Gastroesophageal sphincter (tissue), 4 donors: ENCODE measurements at regions not wholly inside any gene's neighbourhood (a gene's known extent, or its start where the extent isn't known, plus 50 kb on each side); places are given as distances from the start of the nearest gene placed in this dataset.

Experiments used
- ATAC-seq: fragments of 150-250 bp; one replicate; pipeline ENCODE4 v1.9.1; 2016; ENCODE audit warnings: mild to moderate bottlenecking, moderate library complexity
- H3K27ac ChIP-seq, 4 donors: fragments of 200-600 bp; sonication (generic) in 3 of 4; 1 replicate in 3 of 4; 2 replicates in 1 of 4; pipeline ENCODE4 v1.5.1; 2016 to 2019
- H3K27me3 ChIP-seq: fragments of 200-600 bp; sonication (generic); one replicate; pipeline ENCODE4 v1.5.1; 2019
- H3K36me3 ChIP-seq, 2 donors: fragments of 200-600 bp; sonication (generic); one replicate each; pipeline ENCODE4 v1.5.1; 2019; ENCODE audit warnings: control low read depth in 1 of 2
- H3K4me1 ChIP-seq, 3 donors: fragments of 200-600 bp; sonication (generic); 1 replicate in 2 of 3; 2 replicates in 1 of 3; pipeline ENCODE4 v1.5.1; 2016 to 2019; ENCODE audit warnings: control low read depth in 2 of 3
- H3K4me3 ChIP-seq, 2 donors: fragments of 200-600 bp; sonication (generic); one replicate each; pipeline ENCODE4 v1.5.1; 2019; ENCODE audit warnings: mild to moderate bottlenecking in 1 of 2, moderate library complexity in 1 of 2
- H3K9me3 ChIP-seq, 3 donors: fragments of 200-600 bp; sonication (generic); one replicate each; pipeline ENCODE4 v1.5.1; 2017 to 2019; ENCODE audit warnings: control low read depth in 2 of 3
- CTCF ChIP-seq, 4 experiments: fragments of 200-600 bp in 2 of 4; fragments of 450-650 bp in 2 of 4; sonication (generic) in 1 of 4; IDR thresholded peaks; one replicate each; pipeline ENCODE4 v1.5.1; 2017 to 2019; ENCODE audit warnings: antibody characterized with exemption in 4 of 4, mild to moderate bottlenecking in 2 of 4, moderate library complexity in 2 of 4
- EP300 ChIP-seq: sonication (generic); formaldehyde crosslinking; IDR thresholded peaks from one replicate; pipeline ENCODE4 v1.6.1; 2017; ENCODE audit warnings: antibody characterized with exemption, mild to moderate bottlenecking
- POLR2A ChIP-seq, 2 donors: fragments of 450-650 bp; IDR thresholded peaks; one replicate each; pipeline ENCODE4 v1.6.1; 2017; ENCODE audit warnings: antibody characterized with exemption in 2 of 2, mild to moderate bottlenecking in 2 of 2, moderate library complexity in 1 of 2
- POLR2AphosphoS5 ChIP-seq: sonication (generic); formaldehyde crosslinking; IDR thresholded peaks from one replicate; pipeline ENCODE4 v1.6.1; 2017; ENCODE audit warnings: antibody characterized with exemption
- WGBS, 2 donors: methylation state at CpG; one replicate each; pipeline ENCODE4 v1.1.5; 2018; ENCODE audit warnings: low coverage in 1 of 2; 5-methylcytosine and 5-hydroxymethylcytosine counted together

- Histone ChIP-seq H3K27me3 (no peaks in the 10 kb centered on the region), H3K4me1 (no peaks in the 10 kb centered on the region), H3K4me3 (no peak overlapping the region), H3K9me3 (peaks cover 0 to 5% (median 0%) of the 10 kb centered on the region in 3 donors), H3K36me3 (no peaks in the 10 kb centered on the region), H3K27ac (no peak overlapping the region)
- ATAC-seq, result no peak
- TF ChIP-seq CTCF (IDR thresholded peaks at IDR 0.05) (no peak), POLR2A (IDR thresholded peaks at IDR 0.05) (no peak), POLR2AphosphoS5 (no peak), EP300 (no peak)
- 29 to 44% methylated on average over 2 of the region's 2 CpGs for WGBS, 2 donors
Measured at GRCh38 chr1:181949500-181949899, 112.0 kb downstream of the ZNF648 start.

- ATAC-seq, result no peak
- Histone ChIP-seq H3K27me3 (no peaks in the 10 kb centered on the region), H3K4me1 (no peaks in the 10 kb centered on the region), H3K4me3 (no peak overlapping the region), H3K27ac (no peak overlapping the region), H3K9me3 (no peaks in the 10 kb centered on the region), H3K36me3 (no peaks in the 10 kb centered on the region)
- no peak for TF ChIP-seq POLR2AphosphoS5
- TF ChIP-seq CTCF (IDR thresholded peaks at IDR 0.05), result no peak
- no peak for TF ChIP-seq POLR2A (IDR thresholded peaks at IDR 0.05)
- TF ChIP-seq EP300, result no peak
- 17% methylated on average over 1 of the region's 1 CpG; no CpG with 5 or more reads in 1 of the 2 donors for WGBS, 2 donors
Measured at GRCh38 chr1:181948372-181948771, 113.1 kb downstream of the ZNF648 start.

- TF ChIP-seq POLR2A (IDR thresholded peaks at IDR 0.05) (no peak), POLR2AphosphoS5 (no peak), CTCF (IDR thresholded peaks at IDR 0.05) (no peak), EP300 (no peak)
- H3K9me3 ChIP-seq, result no peaks in the 10 kb centered on the region
- no peak for ATAC-seq
- H3K4me1 ChIP-seq, result no peaks in the 10 kb centered on the region
- no peak overlapping the region for H3K27ac ChIP-seq
- no peaks in the 10 kb centered on the region for H3K36me3 ChIP-seq
- WGBS, 2 donors, result 60 to 83% methylated on average over 1 of the region's 1 CpG
- no peaks in the 10 kb centered on the region for H3K27me3 ChIP-seq
- H3K4me3 ChIP-seq, result no peak overlapping the region
Measured at GRCh38 chr1:181947441-181947840, 114.1 kb downstream of the ZNF648 start.

- Histone ChIP-seq H3K27ac (no peak overlapping the region), H3K4me1 (no peaks in the 10 kb centered on the region), H3K36me3 (no peaks in the 10 kb centered on the region), H3K9me3 (no peaks in the 10 kb centered on the region), H3K4me3 (no peak overlapping the region), H3K27me3 (no peaks in the 10 kb centered on the region)
- ATAC-seq, result no peak
- TF ChIP-seq EP300 (no peak), POLR2AphosphoS5 (no peak), CTCF (IDR thresholded peaks at IDR 0.05) (peak in 2 of 4 experiments; percentile 14 to 46), POLR2A (IDR thresholded peaks at IDR 0.05) (no peak)
- 22 to 33% methylated on average over 5 to 9 of the region's 9 CpGs for WGBS, 2 donors
Measured at GRCh38 chr1:181936768-181937581, 124.5 kb downstream of the ZNF648 start.

- no peak for TF ChIP-seq POLR2AphosphoS5
- TF ChIP-seq CTCF (IDR thresholded peaks at IDR 0.05), result no peak
- no peak for TF ChIP-seq EP300
- no peak for TF ChIP-seq POLR2A (IDR thresholded peaks at IDR 0.05)
- Histone ChIP-seq H3K9me3 (no peaks in the 10 kb centered on the region), H3K4me3 (no peak overlapping the region), H3K27me3 (no peaks in the 10 kb centered on the region), H3K27ac (no peak overlapping the region), H3K4me1 (no peaks in the 10 kb centered on the region), H3K36me3 (no peaks in the 10 kb centered on the region)
- WGBS, 2 donors, result 100% methylated on average over 2 of the region's 2 CpGs; no CpG with 5 or more reads in 1 of the 2 donors
- no peak for ATAC-seq
Measured at GRCh38 chr1:181936269-181936668, 125.2 kb downstream of the ZNF648 start.
